GM12878 (cell line): ENCODE measurements at regions not wholly inside any gene's neighbourhood (a gene's known extent, or its start where the extent isn't known, plus 50 kb on each side); places are given as distances from the start of the nearest gene placed in this dataset.

Experiments
- ATAC-seq: fragments of 200-7000 bp; cut with Tn5 transposase; 3 replicates; pipeline ENCODE4 v1.9.1; 2020; ENCODE audit warnings: mild to moderate bottlenecking, moderate library complexity
- BruUV-seq: library from RNA; stranded (reverse); fragments of 400-500 nt; replicated peaks from 2 replicates; lab custom pipeline; 2021; lab: Mats Ljungman, UMichigan
- CTCF ChIA-PET: fragments of 300-600 bp; sonication (Branson Sonifier 250); formaldehyde crosslinking; extraction: SDS; loops from one replicate; lab custom pipeline; 2021; ENCODE audit warnings: inconsistent platforms; lab: Yijun Ruan, JAX
- POLR2A ChIA-PET: fragments of 350-600 bp; formaldehyde crosslinking; extraction: SDS; loops from one replicate; lab custom pipeline; 2021; ENCODE audit warnings: inconsistent platforms; lab: Charles Lee
- RAD21 ChIA-PET: fragments of 300-600 bp; sonication (Branson Sonifier 250); formaldehyde crosslinking; loops from one replicate; lab custom pipeline; 2023; ENCODE audit warnings: antibody characterized with exemption; ENCODE audit not compliant: unreplicated experiment; lab: Charles Lee
- SMC1A ChIA-PET: fragments of 300-600 bp; sonication (Branson Sonifier 250); formaldehyde crosslinking; loops from one replicate; lab custom pipeline; 2023; ENCODE audit not compliant: unreplicated experiment, uncharacterized antibody; lab: Charles Lee
- DNase-seq: peaks from one replicate; pipeline ENCODE4 v3.0.0-alpha.2; 2011; ENCODE audit warnings: low read depth, low spot score
- FAIRE-seq: peaks from 3 replicates; lab custom pipeline; 2011; peaks lifted over from hg19 to GRCh38; lab: Jason Lieb, UNC
- H2AFZ ChIP-seq: 2 replicates; pipeline ENCODE4 v1.6.0; 2011; ENCODE audit warnings: low read depth, low read length, control low read depth; ENCODE audit not compliant: control insufficient read depth
- H3K27ac ChIP-seq: 2 replicates; pipeline ENCODE4 v1.5.1; 2011; ENCODE audit warnings: control low read depth; ENCODE audit not compliant: control insufficient read depth, insufficient read depth
- H3K27me3 ChIP-seq, 2 experiments: replicated peaks in 1 of 2; 2 replicates each; pipeline versions ENCODE4 v1.6.0 to v1.6.1; 2011; ENCODE audit warnings: low read length in 1 of 2; ENCODE audit not compliant: control insufficient read depth in 2 of 2, insufficient read depth in 2 of 2
- H3K36me3 ChIP-seq, 2 experiments: 2 replicates each; pipeline ENCODE4 v1.5.1; 2011; ENCODE audit warnings: low read length in 1 of 2; ENCODE audit not compliant: control insufficient read depth in 2 of 2, insufficient read depth in 2 of 2
- H3K4me1 ChIP-seq: 2 replicates; pipeline ENCODE4 v1.6.1; 2011; ENCODE audit warnings: mild to moderate bottlenecking, low read length, moderate library complexity, mixed read lengths; ENCODE audit not compliant: control insufficient read depth, insufficient read depth
- H3K4me2 ChIP-seq: 2 replicates; pipeline ENCODE4 v1.6.0; 2011; ENCODE audit warnings: control low read depth; ENCODE audit not compliant: control insufficient read depth, insufficient read depth
- H3K4me3 ChIP-seq: fragments of 200-600 bp; sonication (generic); 2 replicates; pipeline ENCODE4 v1.5.1; 2016
- H3K79me2 ChIP-seq: 2 replicates; pipeline ENCODE4 v1.6.0; 2011; ENCODE audit warnings: low read length; ENCODE audit not compliant: control insufficient read depth, insufficient read depth
- H3K9ac ChIP-seq: 2 replicates; pipeline ENCODE4 v1.8.0; 2011; ENCODE audit warnings: low read length, control low read depth, mixed read lengths; ENCODE audit not compliant: control insufficient read depth, insufficient read depth
- H3K9me3 ChIP-seq: replicated peaks from 3 replicates; pipeline ENCODE4 v1.5.1; 2011; ENCODE audit warnings: mild to moderate bottlenecking, low read length; ENCODE audit not compliant: control insufficient read depth, insufficient read depth
- H4K20me1 ChIP-seq: 2 replicates; pipeline ENCODE4 v1.6.0; 2011; ENCODE audit not compliant: control insufficient read depth, insufficient read depth
- CBFB ChIP-seq: IDR thresholded peaks from 2 replicates; pipeline ENCODE4 v1.6.1; 2016; ENCODE audit warnings: antibody characterized with exemption, low read depth
- CBX3 ChIP-seq: fragments of 200-600 bp; sonication (generic); IDR thresholded peaks from 2 replicates; pipeline ENCODE4 v1.6.1; 2016; ENCODE audit warnings: low read depth, borderline replicate concordance
- CEBPZ ChIP-seq: fragments of 150-350 bp; IDR thresholded peaks from 2 replicates; pipeline ENCODE4 v1.6.1; 2016; ENCODE audit warnings: low read depth, low read length
- CREM ChIP-seq: IDR thresholded peaks from 2 replicates; pipeline ENCODE4 v1.6.1; 2014; ENCODE audit warnings: antibody characterized with exemption, low read depth
- GATAD2B ChIP-seq: fragments of 450-650 bp; conservative IDR thresholded peaks from 2 replicates; pipeline ENCODE4 v1.6.1; 2017; ENCODE audit warnings: low read depth, mild to moderate bottlenecking, moderate library complexity
- MTA2 ChIP-seq: fragments of 450-650 bp; IDR thresholded peaks from 2 replicates; pipeline ENCODE4 v1.6.1; 2016; ENCODE audit warnings: low read depth, mild to moderate bottlenecking, moderate library complexity
- PKNOX1 ChIP-seq: fragments of 450-650 bp; IDR thresholded peaks from 2 replicates; pipeline ENCODE4 v1.6.1; 2016; ENCODE audit warnings: mild to moderate bottlenecking
- RELB ChIP-seq: fragments of 450-650 bp; IDR thresholded peaks from 2 replicates; pipeline ENCODE4 v1.6.1; 2017; ENCODE audit warnings: low read depth, mild to moderate bottlenecking, moderate library complexity
- REST ChIP-seq: IDR thresholded peaks from 2 replicates; pipeline ENCODE4 v1.6.1; 2012; ENCODE audit warnings: mild to moderate bottlenecking, low read depth, low read length
- SMAD1 ChIP-seq: fragments of 450-650 bp; IDR thresholded peaks from 2 replicates; pipeline ENCODE4 v1.6.1; 2018; ENCODE audit warnings: mild to moderate bottlenecking, low read depth; ENCODE audit not compliant: partially characterized antibody
- ZNF217 ChIP-seq: fragments of 450-650 bp; IDR thresholded peaks from 2 replicates; pipeline ENCODE4 v1.6.1; 2017; ENCODE audit warnings: antibody characterized with exemption, mild to moderate bottlenecking
- ZNF24 ChIP-seq: fragments of 450-650 bp; IDR thresholded peaks from 2 replicates; pipeline ENCODE4 v1.6.1; 2017; ENCODE audit warnings: antibody characterized with exemption, mild to moderate bottlenecking
- WGBS: methylation state at CpG from one replicate; pipeline ENCODE4 v1.1.6; 2016; ENCODE audit warnings: low lambda C conversion rate; ENCODE audit not compliant: insufficient replicate concordance, insufficient coverage; ENCODE audit errors: missing lambda C conversion rate; 5-methylcytosine and 5-hydroxymethylcytosine counted together
- in situ Hi-C: fragments of 300-500 bp; cut with MboI; formaldehyde crosslinking; loops from 9 replicates; pipeline ENCODE4 v1.14.3; 2018; ENCODE audit warnings: mixed read lengths
- intact Hi-C: fragments of 100-400 bp; cut with micrococcal nuclease; formaldehyde crosslinking; loops from one replicate; pipeline ENCODE4 v1.14.2; 2022; ENCODE audit not compliant: unreplicated experiment

- intact Hi-C loops: no loop called here
- H3K4me1 ChIP-seq: peaks cover 7% of the 10 kb centered on the region
- no peaks in the 10 kb centered on the region for H3K9me3 ChIP-seq
- H3K4me3 ChIP-seq: no peak overlapping the region
- no peaks in the 10 kb centered on the region for H3K27me3 ChIP-seq
- POLR2A ChIA-PET: no interaction called here
- DNase-seq (no peak), FAIRE-seq (no peak), ATAC-seq (no peak)
- no peaks in the 10 kb centered on the region for H4K20me1 ChIP-seq
- in situ Hi-C loops: no loop called here
- H3K27ac ChIP-seq: no peak overlapping the region
- no peak overlapping the region for H2AFZ ChIP-seq
- SMC1A ChIA-PET: no interaction called here
- no peak overlapping the region for H3K9ac ChIP-seq
- no peak overlapping the region for H3K4me2 ChIP-seq
- no TSS peak for BruUV-seq
- CTCF ChIA-PET: no interaction called here
- WGBS: 35% methylated on average over 8 of the region's 8 CpGs
- RAD21 ChIA-PET: no interaction called here
- H3K79me2 ChIP-seq: no peaks in the 10 kb centered on the region
- no peaks in the 10 kb centered on the region for H3K36me3 ChIP-seq
- TF ChIP-seq ZNF24: no peak
- no peak for TF ChIP-seq PKNOX1
- no peak for TF ChIP-seq CEBPZ
- no peak for TF ChIP-seq CBFB
- no peak for TF ChIP-seq REST
- no peak for TF ChIP-seq CREM
- TF ChIP-seq ZNF217: no peak
- TF ChIP-seq MTA2: no peak
- TF ChIP-seq CBX3: no peak
- TF ChIP-seq RELB: no peak
- TF ChIP-seq GATAD2B: no peak
- no peak for TF ChIP-seq SMAD1
Measured at GRCh38 chr17:5775098-5775497, 190.8 kb upstream of the NLRP1 start.
